ENCODE measurements at regions not wholly inside any gene's neighbourhood (a gene's known extent, or its start where the extent isn't known, plus 50 kb on each side); places are given as distances from the start of the nearest gene placed in this dataset.
"Not testable (repeated sequence)": the region's sequence is repeated elsewhere in the genome, so short reads cannot be mapped to it uniquely, and the experiment has no call there.

DNA sequence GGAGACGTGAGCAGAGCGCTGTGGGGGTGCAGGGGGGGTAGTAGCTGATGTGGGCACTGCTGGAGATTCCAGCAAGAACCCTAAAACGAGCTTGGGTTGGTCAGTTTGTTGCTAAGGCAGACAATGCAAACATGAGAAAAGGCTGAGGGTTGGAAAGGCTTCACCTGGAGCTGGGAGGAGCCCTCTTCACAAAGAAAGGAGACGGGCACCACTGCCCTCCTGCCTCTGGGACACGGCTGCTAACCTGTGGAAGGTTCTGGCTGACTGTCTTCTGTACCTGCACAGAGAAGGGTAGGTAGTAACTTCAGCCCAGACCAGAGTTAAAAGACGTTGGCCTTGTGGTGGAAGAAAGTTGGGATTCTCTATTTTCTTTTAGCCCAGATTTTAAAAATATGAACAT lies 108.7 kb downstream of the SUCLA2 start:
- no peaks in the 10 kb centered on the region for H3K9me3 ChIP-seq (ENCODE audit: control insufficient read depth, insufficient read depth, low read length)
- H3K36me3 ChIP-seq (ENCODE audit: control insufficient read depth, insufficient read depth, low read length): no peaks in the 10 kb centered on the region
- WGBS (ENCODE audit: insufficient coverage): 84% methylated on average over 5 of the region's 6 CpGs
- H3K4me1 ChIP-seq (ENCODE audit: control insufficient read depth, insufficient read depth, low read length): no peaks in the 10 kb centered on the region
- no peak for DNase-seq (ENCODE audit: low read depth in 4 of 6, low spot score in 6 of 6)
- no peak overlapping the region for H3K4me3 ChIP-seq (ENCODE audit: low read depth, low read length)
- H3K27me3 ChIP-seq (ENCODE audit: control insufficient read depth, insufficient read depth, low read length): no peaks in the 10 kb centered on the region
- no peak overlapping the region for H3K27ac ChIP-seq (ENCODE audit: low read depth, low read length)

DNA sequence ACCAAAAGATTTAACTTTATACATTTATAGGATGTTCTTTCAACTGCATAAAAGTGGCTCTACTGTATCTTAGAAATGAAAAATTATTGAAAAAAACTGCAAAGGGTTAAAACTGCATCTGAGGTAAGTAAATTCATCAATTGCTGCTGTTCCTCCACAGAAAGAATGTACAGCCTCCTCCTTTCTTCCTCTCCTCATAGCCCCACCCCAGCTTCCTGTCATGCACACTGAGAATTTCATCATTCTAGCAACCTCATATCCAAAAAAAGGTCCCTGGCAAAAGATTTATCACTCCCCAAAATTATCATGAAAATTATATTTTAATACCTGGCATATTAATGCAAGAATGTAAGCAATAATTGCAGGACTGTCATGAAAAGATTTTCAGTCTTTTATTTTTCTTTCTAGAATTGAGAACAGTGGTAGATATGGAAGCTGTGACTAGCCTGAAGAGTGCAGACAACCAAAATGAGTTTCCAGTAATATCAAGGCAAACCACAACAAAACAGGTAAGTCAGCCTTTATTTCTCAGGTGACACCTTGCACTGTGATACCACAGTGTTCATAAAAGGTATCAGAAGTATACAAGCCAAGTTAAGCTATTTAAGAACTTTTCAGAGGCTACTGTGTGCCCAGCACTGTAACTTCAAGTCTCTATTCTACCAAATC lies 110.8 kb downstream of the SUCLA2 start:
- Histone ChIP-seq H3K9me3 (ENCODE audit: control insufficient read depth, insufficient read depth, low read length) (no peaks in the 10 kb centered on the region), H3K27ac (ENCODE audit: low read depth, low read length) (no peak overlapping the region), H3K4me1 (ENCODE audit: control insufficient read depth, insufficient read depth, low read length) (no peaks in the 10 kb centered on the region), H3K27me3 (ENCODE audit: control insufficient read depth, insufficient read depth, low read length) (no peaks in the 10 kb centered on the region), H3K4me3 (ENCODE audit: low read depth, low read length) (no peak overlapping the region), H3K36me3 (ENCODE audit: control insufficient read depth, insufficient read depth, low read length) (no peaks in the 10 kb centered on the region)
- DNase-seq (ENCODE audit: low read depth in 4 of 6, low spot score in 6 of 6): no peak

DNA sequence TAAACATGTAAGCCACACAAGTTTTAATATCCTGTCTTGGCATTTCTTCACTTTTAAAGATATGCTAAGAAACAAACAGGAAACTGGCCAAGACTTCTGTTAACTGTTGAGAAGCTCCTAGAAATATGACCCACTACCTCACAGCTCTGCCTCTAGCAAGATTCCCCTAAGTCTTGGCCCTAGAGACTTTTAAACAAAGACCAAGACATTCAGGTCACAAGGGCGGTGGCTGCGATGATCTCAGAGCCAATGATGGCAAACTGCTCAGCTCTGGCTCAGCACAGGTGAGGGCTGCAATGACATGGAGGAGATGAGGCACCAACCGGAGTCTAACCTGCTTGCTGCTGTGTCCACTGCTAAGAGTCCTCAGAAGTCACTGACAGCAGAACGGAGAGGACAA lies 114.8 kb downstream of the SUCLA2 start:
- H3K27ac ChIP-seq (ENCODE audit: low read depth, low read length): no peak overlapping the region

DNA sequence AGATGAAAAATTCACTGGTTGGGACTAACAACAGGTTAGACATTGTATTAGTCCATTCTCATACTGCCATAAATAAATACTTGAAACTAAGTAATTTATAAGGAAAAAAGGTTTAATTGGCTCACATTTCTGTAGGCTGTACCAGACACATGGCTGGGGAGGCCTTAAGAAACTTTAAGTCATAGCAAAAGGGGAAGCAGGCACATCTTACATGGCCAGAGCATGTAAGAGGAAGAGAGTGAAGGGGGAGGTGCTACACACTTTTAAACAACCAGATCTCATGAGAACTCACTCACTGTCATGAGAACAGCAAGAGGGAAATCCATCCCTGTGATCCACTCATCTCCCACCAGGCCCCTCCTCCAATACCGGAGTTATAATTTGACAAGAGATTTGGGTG lies 125.9 kb downstream of the SUCLA2 start:
- H3K9me3 ChIP-seq (ENCODE audit: control insufficient read depth, insufficient read depth, low read length): peaks cover 5% of the 10 kb centered on the region
- no peak overlapping the region for H3K4me3 ChIP-seq (ENCODE audit: low read depth, low read length)
- H3K4me1 ChIP-seq (ENCODE audit: control insufficient read depth, insufficient read depth, low read length): no peaks in the 10 kb centered on the region
- no peak for DNase-seq (ENCODE audit: low read depth in 4 of 6, low spot score in 6 of 6)
- no peaks in the 10 kb centered on the region for H3K27me3 ChIP-seq (ENCODE audit: control insufficient read depth, insufficient read depth, low read length)
- no peak overlapping the region for H3K27ac ChIP-seq (ENCODE audit: low read depth, low read length)
- H3K36me3 ChIP-seq (ENCODE audit: control insufficient read depth, insufficient read depth, low read length): no peaks in the 10 kb centered on the region
- no CpG with 5 or more reads among the region's 1 CpG for WGBS (ENCODE audit: insufficient coverage)

More for the DNA sequence above, 114.8 kb downstream of the SUCLA2 start:
- no peaks in the 10 kb centered on the region for H3K9me3 ChIP-seq (ENCODE audit: control insufficient read depth, insufficient read depth, low read length)
- no peaks in the 10 kb centered on the region for H3K36me3 ChIP-seq (ENCODE audit: control insufficient read depth, insufficient read depth, low read length)
- no peaks in the 10 kb centered on the region for H3K4me1 ChIP-seq (ENCODE audit: control insufficient read depth, insufficient read depth, low read length)
- H3K27me3 ChIP-seq (ENCODE audit: control insufficient read depth, insufficient read depth, low read length): no peaks in the 10 kb centered on the region
- H3K4me3 ChIP-seq (ENCODE audit: low read depth, low read length): no peak overlapping the region
- no peak for DNase-seq (ENCODE audit: low read depth in 4 of 6, low spot score in 6 of 6)
- WGBS (ENCODE audit: insufficient coverage): 93% methylated on average over 4 of the region's 4 CpGs

DNA sequence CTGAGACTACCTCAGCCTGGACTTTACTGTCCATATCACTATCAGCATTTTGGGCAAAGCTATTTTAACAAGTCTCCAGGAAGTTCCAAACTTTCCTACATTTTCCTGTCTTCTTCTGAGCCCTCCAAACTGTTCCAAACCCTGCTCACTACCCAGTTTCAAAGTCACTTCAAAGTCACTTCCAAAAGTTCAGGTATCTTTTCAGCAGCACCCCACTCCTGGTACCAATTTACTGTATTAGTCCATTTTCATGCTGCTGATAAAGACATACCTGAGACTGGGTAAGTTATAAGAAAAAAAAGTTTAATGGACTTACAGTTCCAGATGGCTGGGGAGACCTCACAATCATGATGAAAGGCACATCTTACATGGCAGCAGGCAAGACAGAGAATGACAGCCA lies 127.1 kb downstream of the SUCLA2 start:
- DNase-seq (ENCODE audit: low read depth in 4 of 6, low spot score in 6 of 6); H3K9me3 ChIP-seq (ENCODE audit: control insufficient read depth, insufficient read depth, low read length); H3K27me3 ChIP-seq (ENCODE audit: control insufficient read depth, insufficient read depth, low read length); H3K4me3 ChIP-seq (ENCODE audit: low read depth, low read length); H3K4me1 ChIP-seq (ENCODE audit: control insufficient read depth, insufficient read depth, low read length); H3K27ac ChIP-seq (ENCODE audit: low read depth, low read length); H3K36me3 ChIP-seq (ENCODE audit: control insufficient read depth, insufficient read depth, low read length): not testable (repeated sequence)

DNA sequence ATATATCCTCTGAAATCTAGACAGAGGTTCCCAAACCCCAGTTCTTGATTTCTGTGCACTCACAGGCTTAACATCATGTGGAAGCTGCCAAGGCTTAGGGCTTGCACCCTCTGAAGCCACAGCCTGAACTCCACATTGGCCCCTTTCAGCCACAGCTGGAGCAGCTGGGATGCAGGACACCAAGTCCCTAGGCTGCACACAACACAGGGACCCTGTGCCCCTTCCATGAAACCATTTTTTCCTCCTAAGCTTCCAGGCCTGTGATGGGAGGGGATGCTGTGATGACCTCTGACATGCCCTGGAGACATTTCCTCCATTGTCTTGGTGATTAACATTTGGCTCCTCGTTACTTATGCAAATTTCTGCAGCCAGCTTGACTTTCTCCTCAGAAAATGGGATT lies 127.8 kb downstream of the SUCLA2 start:
- not testable (repeated sequence) for H3K4me3 ChIP-seq (ENCODE audit: low read depth, low read length); H3K9me3 ChIP-seq (ENCODE audit: control insufficient read depth, insufficient read depth, low read length); H3K27ac ChIP-seq (ENCODE audit: low read depth, low read length); H3K4me1 ChIP-seq (ENCODE audit: control insufficient read depth, insufficient read depth, low read length); DNase-seq (ENCODE audit: low read depth in 4 of 6, low spot score in 6 of 6); H3K36me3 ChIP-seq (ENCODE audit: control insufficient read depth, insufficient read depth, low read length); H3K27me3 ChIP-seq (ENCODE audit: control insufficient read depth, insufficient read depth, low read length)
- WGBS (ENCODE audit: insufficient coverage): 82% methylated on average over 1 of the region's 1 CpG

DNA sequence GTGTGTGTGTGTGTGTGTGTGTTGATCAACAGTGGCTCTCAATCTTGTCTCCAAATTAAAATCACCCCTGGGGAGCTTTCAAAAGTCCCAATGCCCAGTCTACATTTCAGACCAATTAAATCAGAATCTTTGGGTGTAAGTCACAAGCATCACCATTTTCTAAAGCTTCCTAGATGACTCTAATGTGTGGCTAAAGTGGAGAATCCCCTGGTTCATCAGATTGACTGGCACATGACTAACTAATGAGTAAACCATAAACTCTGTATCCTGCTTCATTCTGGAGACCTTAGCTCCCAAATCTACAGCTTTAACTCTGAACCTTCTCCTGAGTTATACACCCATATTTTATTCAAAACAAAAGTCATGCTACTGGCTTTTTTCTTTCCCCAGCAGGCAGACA lies 131.3 kb downstream of the SUCLA2 start:
- no peaks in the 10 kb centered on the region for H3K4me1 ChIP-seq (ENCODE audit: control insufficient read depth, insufficient read depth, low read length)
- peaks cover 5% of the 10 kb centered on the region for H3K9me3 ChIP-seq (ENCODE audit: control insufficient read depth, insufficient read depth, low read length)
- no peaks in the 10 kb centered on the region for H3K36me3 ChIP-seq (ENCODE audit: control insufficient read depth, insufficient read depth, low read length)
- no peak overlapping the region for H3K27ac ChIP-seq (ENCODE audit: low read depth, low read length)
- no peak overlapping the region for H3K4me3 ChIP-seq (ENCODE audit: low read depth, low read length)
- no peak for DNase-seq (ENCODE audit: low read depth in 4 of 6, low spot score in 6 of 6)
- H3K27me3 ChIP-seq (ENCODE audit: control insufficient read depth, insufficient read depth, low read length): no peaks in the 10 kb centered on the region

- H3K9me3 ChIP-seq (ENCODE audit: control insufficient read depth, insufficient read depth, low read length): no peaks in the 10 kb centered on the region
- 80% methylated on average over 2 of the region's 3 CpGs for WGBS (ENCODE audit: insufficient coverage)
- no peak overlapping the region for H3K4me3 ChIP-seq (ENCODE audit: low read depth, low read length)
- no peak overlapping the region for H3K27ac ChIP-seq (ENCODE audit: low read depth, low read length)
- no peaks in the 10 kb centered on the region for H3K4me1 ChIP-seq (ENCODE audit: control insufficient read depth, insufficient read depth, low read length)
- DNase-seq (ENCODE audit: low read depth in 4 of 6, low spot score in 6 of 6): no peak
- H3K36me3 ChIP-seq (ENCODE audit: control insufficient read depth, insufficient read depth, low read length): no peaks in the 10 kb centered on the region
- H3K27me3 ChIP-seq (ENCODE audit: control insufficient read depth, insufficient read depth, low read length): no peaks in the 10 kb centered on the region
Observed at GRCh38 chr13:47865883-47866282, 135.2 kb downstream of the SUCLA2 start.

GRCh38 chr13:47862841-47863240 lies 138.2 kb downstream of the SUCLA2 start:
- Histone ChIP-seq H3K27me3 (ENCODE audit: control insufficient read depth, insufficient read depth, low read length) (no peaks in the 10 kb centered on the region), H3K9me3 (ENCODE audit: control insufficient read depth, insufficient read depth, low read length) (no peaks in the 10 kb centered on the region), H3K4me3 (ENCODE audit: low read depth, low read length) (no peak overlapping the region)

DNA sequence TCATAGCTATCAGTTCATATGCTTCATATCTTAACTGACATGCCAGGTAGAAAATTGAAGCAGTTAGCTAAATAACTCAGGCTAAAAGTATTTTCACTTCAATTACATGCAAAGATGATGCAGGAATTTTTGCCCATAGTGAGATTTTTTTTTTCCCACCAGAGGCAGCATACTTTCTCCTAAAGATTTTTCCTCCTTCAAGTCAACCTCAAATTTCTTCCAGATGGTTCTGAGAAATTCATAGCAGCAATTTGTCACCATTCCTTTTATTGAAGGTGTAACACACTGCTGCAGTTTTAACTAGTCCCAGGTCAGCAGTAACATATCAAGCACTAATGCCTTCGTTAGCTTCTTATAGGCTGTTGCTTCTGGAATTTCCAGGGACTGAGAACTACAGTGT lies 141.9 kb downstream of the SUCLA2 start:
- no peaks in the 10 kb centered on the region for H3K36me3 ChIP-seq (ENCODE audit: control insufficient read depth, insufficient read depth, low read length)
- no peak overlapping the region for H3K4me3 ChIP-seq (ENCODE audit: low read depth, low read length)
- DNase-seq (ENCODE audit: low read depth in 4 of 6, low spot score in 6 of 6): peak in 1 of 6 donors; percentile 67
- H3K9me3 ChIP-seq (ENCODE audit: control insufficient read depth, insufficient read depth, low read length): no peaks in the 10 kb centered on the region
- no peak overlapping the region for H3K27ac ChIP-seq (ENCODE audit: low read depth, low read length)
- no peaks in the 10 kb centered on the region for H3K27me3 ChIP-seq (ENCODE audit: control insufficient read depth, insufficient read depth, low read length)
- no CpG with 5 or more reads among the region's 1 CpG for WGBS (ENCODE audit: insufficient coverage)
- H3K4me1 ChIP-seq (ENCODE audit: control insufficient read depth, insufficient read depth, low read length): no peaks in the 10 kb centered on the region

More at GRCh38 chr13:47862841-47863240, 138.2 kb downstream of the SUCLA2 start:
- DNase-seq (ENCODE audit: low read depth in 4 of 6, low spot score in 6 of 6): no peak
- Histone ChIP-seq H3K27ac (ENCODE audit: low read depth, low read length) (no peak overlapping the region), H3K36me3 (ENCODE audit: control insufficient read depth, insufficient read depth, low read length) (no peaks in the 10 kb centered on the region), H3K4me1 (ENCODE audit: control insufficient read depth, insufficient read depth, low read length) (no peaks in the 10 kb centered on the region)
- no CpG with 5 or more reads among the region's 3 CpGs for WGBS (ENCODE audit: insufficient coverage)
